ENCODE measurements at regions not wholly inside any gene's neighbourhood (a gene's known extent, or its start where the extent isn't known, plus 50 kb on each side); places are given as distances from the start of the nearest gene placed in this dataset.

DNA sequence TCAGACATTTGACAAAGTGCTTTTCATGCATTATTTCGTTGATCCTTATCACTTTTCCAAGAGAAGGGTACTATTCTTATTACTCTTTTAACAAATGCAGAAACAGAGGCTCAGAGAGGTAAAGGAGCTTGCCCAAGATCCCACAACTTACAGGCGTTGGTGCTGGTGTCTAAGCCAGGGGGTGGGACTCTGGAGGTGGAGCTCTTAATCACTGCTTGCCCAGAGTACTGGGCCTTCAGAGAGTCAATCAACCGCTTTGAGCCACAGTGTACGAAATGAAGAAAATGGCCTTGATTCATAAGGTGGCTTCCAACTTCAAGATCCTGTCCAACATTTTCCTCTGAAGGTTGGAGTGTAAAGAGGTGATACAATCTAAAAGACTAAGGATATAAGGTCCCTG is 211.5 kb downstream of the NECTIN3 start:
- no peak for DNase-seq

DNA sequence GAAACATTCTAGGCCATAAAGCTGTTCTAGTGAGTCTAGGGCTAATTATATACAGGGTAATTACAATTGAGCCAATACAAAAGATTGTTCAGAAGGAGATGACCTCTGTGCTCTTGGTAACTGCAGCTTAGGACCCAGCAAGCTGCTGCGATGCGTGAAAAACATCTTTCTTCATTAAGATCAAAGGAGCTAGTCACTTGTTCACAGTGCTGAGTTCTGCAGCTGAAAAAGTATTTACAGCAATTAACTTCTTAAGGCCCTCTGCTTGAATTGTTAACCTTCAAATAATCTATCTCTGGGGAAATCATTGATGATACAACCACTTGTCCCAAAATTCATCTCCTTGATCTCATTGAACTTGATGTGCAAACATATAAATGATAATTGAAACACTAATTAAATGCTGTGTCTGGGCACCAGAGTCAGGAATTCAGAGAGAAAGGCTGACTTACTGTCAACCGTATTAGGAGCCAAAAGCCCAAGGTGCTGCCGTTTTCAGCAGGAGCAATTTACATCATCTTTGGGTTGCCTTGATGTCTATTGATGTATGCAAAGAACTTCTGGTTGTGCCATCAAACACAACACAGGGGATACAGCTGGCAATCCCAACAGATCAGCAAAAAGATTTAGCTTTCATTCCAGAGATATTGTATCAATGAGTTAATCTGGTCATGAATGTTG is 213.0 kb downstream of the NECTIN3 start:
- H3K27me3 ChIP-seq, result no peaks in the 10 kb centered on the region
- TF ChIP-seq, protein P1, sequence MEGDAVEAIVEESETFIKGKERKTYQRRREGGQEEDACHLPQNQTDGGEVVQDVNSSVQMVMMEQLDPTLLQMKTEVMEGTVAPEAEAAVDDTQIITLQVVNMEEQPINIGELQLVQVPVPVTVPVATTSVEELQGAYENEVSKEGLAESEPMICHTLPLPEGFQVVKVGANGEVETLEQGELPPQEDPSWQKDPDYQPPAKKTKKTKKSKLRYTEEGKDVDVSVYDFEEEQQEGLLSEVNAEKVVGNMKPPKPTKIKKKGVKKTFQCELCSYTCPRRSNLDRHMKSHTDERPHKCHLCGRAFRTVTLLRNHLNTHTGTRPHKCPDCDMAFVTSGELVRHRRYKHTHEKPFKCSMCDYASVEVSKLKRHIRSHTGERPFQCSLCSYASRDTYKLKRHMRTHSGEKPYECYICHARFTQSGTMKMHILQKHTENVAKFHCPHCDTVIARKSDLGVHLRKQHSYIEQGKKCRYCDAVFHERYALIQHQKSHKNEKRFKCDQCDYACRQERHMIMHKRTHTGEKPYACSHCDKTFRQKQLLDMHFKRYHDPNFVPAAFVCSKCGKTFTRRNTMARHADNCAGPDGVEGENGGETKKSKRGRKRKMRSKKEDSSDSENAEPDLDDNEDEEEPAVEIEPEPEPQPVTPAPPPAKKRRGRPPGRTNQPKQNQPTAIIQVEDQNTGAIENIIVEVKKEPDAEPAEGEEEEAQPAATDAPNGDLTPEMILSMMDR (IDR thresholded peaks at IDR 0.05), result no peak

More for the DNA sequence above, 211.5 kb downstream of the NECTIN3 start:
- Histone ChIP-seq H3K36me3 (no peaks in the 10 kb centered on the region), H3K4me1 (no peaks in the 10 kb centered on the region), H3K9me3 (no peaks in the 10 kb centered on the region), H3K27me3 (no peaks in the 10 kb centered on the region), H3K4me3 (no peak overlapping the region), H3K9ac (ENCODE audit: low read depth in 2 of 2, low read length in 2 of 2) (no peak overlapping the region), H3K27ac (no peak overlapping the region)
- intact Hi-C loops (cut with DNase I), result no loop called here
- TF ChIP-seq, protein P1 (IDR thresholded peaks at IDR 0.05), result no peak

DNA sequence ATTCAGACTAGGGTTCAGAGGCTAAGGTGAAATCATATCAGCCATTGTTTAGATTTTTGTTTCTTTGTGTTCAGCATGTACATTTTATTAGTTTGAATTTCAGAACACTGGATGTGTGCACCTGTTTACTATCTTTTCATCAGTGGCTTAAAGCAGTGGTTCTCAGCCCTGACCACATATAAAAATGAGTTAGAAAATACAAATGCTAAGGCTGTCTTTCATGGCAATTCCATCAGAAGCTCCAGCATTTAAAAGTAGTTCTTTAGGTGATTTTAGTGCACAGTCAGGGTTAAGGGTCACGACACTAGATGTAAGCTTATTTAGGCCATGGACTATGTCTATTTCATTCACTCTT is 213.5 kb downstream of the NECTIN3 start:
- no peaks in the 10 kb centered on the region for H3K36me3 ChIP-seq
- no peaks in the 10 kb centered on the region for H3K27me3 ChIP-seq
- H3K4me1 ChIP-seq, result no peaks in the 10 kb centered on the region
- no peak overlapping the region for H3K27ac ChIP-seq
- intact Hi-C loops (cut with DNase I), result no loop called here
- TF ChIP-seq, protein P1 (IDR thresholded peaks at IDR 0.05), result no peak
- H3K9ac ChIP-seq (ENCODE audit: low read depth in 2 of 2, low read length in 2 of 2), result no peak overlapping the region
- H3K9me3 ChIP-seq, result no peaks in the 10 kb centered on the region
- H3K4me3 ChIP-seq, result no peak overlapping the region
- DNase-seq, result no peak

More for the DNA sequence above, 213.0 kb downstream of the NECTIN3 start:
- Histone ChIP-seq H3K9me3 (no peaks in the 10 kb centered on the region), H3K9ac (ENCODE audit: low read depth in 2 of 2, low read length in 2 of 2) (no peak overlapping the region), H3K27ac (no peak overlapping the region), H3K4me3 (no peak overlapping the region), H3K36me3 (no peaks in the 10 kb centered on the region), H3K4me1 (no peaks in the 10 kb centered on the region)
- intact Hi-C loops (cut with DNase I), result no loop called here
- no peak for DNase-seq

DNA sequence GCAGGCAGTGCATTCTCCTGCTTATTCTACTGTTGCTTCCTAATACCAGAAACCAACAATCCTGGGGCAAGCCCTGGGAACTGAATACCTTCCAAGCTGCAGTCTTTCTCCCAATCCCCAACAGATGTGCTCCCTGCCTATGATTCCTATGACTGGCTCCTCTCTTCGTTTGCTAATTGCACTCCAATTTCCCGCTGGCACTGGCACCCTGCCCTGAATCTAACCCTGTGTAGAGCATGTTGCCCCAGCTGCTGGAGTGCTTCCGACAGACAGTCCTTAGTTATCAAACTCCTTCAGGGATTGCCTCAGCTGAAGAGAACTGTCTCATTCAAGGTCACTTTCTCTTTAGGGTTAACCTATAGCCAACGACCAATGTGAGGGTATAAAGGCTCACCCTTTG is 214.1 kb downstream of the NECTIN3 start:
- no peaks in the 10 kb centered on the region for H3K27me3 ChIP-seq
- DNase-seq, result no peak
- no peak overlapping the region for H3K27ac ChIP-seq
- intact Hi-C loops (cut with DNase I), result no loop called here
- TF ChIP-seq, protein P1 (IDR thresholded peaks at IDR 0.05), result no peak
- H3K36me3 ChIP-seq, result no peaks in the 10 kb centered on the region
- no peak overlapping the region for H3K9ac ChIP-seq (ENCODE audit: low read depth in 2 of 2, low read length in 2 of 2)
- no peaks in the 10 kb centered on the region for H3K4me1 ChIP-seq
- H3K4me3 ChIP-seq, result no peak overlapping the region
- no peaks in the 10 kb centered on the region for H3K9me3 ChIP-seq

DNA sequence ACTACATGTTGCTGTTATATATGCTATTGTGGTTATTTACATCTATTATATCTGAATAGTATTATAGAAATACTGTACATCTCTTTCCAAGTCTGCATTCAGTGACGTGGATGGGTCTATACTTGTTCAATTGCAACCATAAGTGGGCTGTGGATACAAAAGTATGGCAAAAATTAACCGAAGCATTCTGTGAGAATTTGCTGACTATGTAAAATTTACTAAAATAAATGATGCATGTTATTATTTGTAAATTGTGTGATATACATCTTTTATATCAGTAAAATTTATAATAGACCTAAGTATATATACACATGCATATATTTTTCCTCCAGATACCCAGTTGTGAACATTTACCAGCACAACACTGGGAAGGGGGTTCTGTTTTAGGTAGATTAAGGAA is 215.1 kb downstream of the NECTIN3 start:
- Histone ChIP-seq H3K36me3 (no peaks in the 10 kb centered on the region), H3K27ac (no peak overlapping the region), H3K9me3 (no peaks in the 10 kb centered on the region), H3K4me3 (no peak overlapping the region), H3K4me1 (no peaks in the 10 kb centered on the region), H3K27me3 (no peaks in the 10 kb centered on the region), H3K9ac (ENCODE audit: low read depth in 2 of 2, low read length in 2 of 2) (no peak overlapping the region)
- no peak for DNase-seq
- TF ChIP-seq, protein P1 (IDR thresholded peaks at IDR 0.05), result no peak
- intact Hi-C loops (cut with DNase I), result no loop called here

Measured in colonic mucosa (tissue), 4 donors.